ENCODE measurements at regions not wholly inside any gene's neighbourhood (a gene's known extent, or its start where the extent isn't known, plus 50 kb on each side); places are given as distances from the start of the nearest gene placed in this dataset.

DNA sequence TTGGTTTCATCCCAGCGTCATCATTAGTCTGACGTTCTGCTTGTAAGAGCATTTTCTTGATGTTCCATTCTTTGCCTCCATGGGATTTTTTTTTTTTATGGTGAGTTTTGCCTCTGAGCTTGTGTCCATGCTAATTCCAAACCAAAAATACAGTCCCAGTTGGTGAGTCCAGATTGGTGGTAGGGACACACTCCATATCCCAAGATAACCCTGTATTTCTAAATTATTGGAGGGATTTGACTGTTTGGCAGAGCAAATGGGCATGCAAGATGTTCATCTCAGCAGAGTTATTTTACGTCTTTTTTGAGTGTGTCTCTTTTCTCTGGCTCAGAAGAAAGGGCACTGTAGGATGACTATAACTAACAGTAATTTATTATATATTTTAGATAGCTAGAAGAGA is 526.8 kb upstream of the CFAP20DC start:
- DNase-seq (ENCODE audit: insufficient read length) (no peak), FAIRE-seq (no peak)
- no peak for TF ChIP-seq POLR2AphosphoS5 (IDR thresholded peaks at IDR 0.05; ENCODE audit: low read depth, low read length)
- no peak for TF ChIP-seq TAF1 (IDR thresholded peaks at IDR 0.05; ENCODE audit: borderline replicate concordance, low read depth, low read length)
- TF ChIP-seq POLR2A (IDR thresholded peaks at IDR 0.05; ENCODE audit: low read depth, low read length): no peak

DNA sequence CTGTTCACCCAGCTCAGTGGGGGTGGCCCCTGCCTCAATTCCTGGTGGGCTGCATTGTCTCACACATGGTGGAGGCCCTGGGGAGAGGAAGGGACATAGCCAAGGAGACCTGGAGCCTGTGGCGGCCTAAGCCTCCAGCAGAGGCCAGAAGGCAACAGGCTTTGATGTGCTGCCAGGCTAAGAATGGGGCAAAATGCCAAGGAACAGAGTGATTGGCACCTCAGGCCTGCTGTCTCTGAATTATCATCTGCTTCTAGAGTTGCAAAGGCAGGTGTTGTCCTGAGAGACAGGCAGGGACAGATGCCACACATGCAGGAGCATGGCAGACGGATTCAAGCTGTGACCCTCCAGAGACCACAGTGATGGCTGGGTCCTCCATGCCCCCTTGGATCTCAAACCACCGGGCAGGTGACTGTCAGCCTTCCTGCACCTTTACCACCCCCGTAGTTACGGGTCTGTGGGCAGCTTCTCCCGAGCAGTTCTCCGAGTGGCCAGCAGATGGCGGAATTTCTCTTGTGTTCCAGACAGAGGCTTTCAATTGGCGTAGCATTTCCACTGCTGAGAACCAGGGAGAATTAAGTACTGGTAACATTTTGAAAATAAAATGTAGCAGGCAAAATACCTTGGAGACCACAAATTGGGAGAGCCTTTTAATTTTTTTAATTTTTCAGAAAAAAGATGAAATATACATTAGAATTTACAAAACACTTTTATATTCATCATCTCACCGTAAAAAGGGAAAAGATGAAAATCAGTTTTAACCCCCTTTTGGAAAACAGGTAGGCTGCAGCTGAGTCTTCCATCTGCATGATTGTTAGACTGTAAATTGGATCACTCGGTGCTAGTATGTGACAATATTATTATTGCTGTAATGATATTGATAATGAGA is 525.5 kb upstream of the CFAP20DC start:
- DNase-seq (ENCODE audit: insufficient read length) (peak; percentile 60), FAIRE-seq (peak; percentile 90)
- TF ChIP-seq TAF1 (IDR thresholded peaks at IDR 0.05; ENCODE audit: borderline replicate concordance, low read depth, low read length) (no peak), POLR2AphosphoS5 (IDR thresholded peaks at IDR 0.05; ENCODE audit: low read depth, low read length) (no peak), POLR2A (IDR thresholded peaks at IDR 0.05; ENCODE audit: low read depth, low read length) (no peak)

DNA sequence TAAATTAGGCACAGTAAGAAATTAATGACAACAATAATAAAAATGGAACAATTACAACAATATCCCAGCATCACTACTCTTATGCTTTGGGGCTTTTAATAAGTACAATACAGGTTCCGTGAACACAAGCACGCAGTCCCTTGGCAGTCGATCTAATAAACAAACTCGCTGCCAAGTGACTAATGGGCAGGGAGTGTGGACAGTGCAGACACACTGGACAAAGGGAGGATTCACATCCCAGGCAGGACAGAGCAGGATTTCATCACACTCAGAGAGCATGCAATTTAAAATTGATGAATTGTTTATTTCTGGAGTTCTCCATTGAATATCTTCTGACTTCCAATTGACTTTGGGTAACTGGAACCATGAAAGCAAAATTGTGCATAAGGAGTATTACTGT is 524.1 kb upstream of the CFAP20DC start:
- no peak for TF ChIP-seq POLR2A (IDR thresholded peaks at IDR 0.05; ENCODE audit: low read depth, low read length)
- no peak for FAIRE-seq
- no peak for DNase-seq (ENCODE audit: insufficient read length)

DNA sequence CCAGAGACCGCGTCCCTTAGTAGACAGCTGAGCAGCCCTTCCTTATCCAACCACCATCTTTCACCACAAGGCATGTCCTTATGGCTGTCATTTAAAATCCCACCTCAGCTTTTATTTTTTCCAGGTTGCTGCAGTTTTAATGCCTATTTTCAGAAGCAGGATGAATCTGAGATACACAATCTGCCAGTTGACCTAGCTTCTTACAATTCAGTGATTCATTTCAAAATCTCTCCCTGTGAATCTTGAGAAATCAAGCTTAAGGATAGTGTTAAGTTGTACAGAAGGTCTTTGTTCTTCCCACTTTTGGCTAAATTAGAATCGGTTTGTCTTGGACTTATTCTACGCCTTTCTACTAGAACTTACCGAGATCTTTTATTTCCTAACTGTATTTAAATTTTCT is 522.3 kb upstream of the CFAP20DC start:
- DNase-seq (ENCODE audit: insufficient read length) (no peak), FAIRE-seq (no peak)
- TF ChIP-seq POLR2AphosphoS5 (IDR thresholded peaks at IDR 0.05; ENCODE audit: low read depth, low read length) (no peak), POLR2A (IDR thresholded peaks at IDR 0.05; ENCODE audit: low read depth, low read length) (no peak), TAF1 (IDR thresholded peaks at IDR 0.05; ENCODE audit: borderline replicate concordance, low read depth, low read length) (no peak)

DNA sequence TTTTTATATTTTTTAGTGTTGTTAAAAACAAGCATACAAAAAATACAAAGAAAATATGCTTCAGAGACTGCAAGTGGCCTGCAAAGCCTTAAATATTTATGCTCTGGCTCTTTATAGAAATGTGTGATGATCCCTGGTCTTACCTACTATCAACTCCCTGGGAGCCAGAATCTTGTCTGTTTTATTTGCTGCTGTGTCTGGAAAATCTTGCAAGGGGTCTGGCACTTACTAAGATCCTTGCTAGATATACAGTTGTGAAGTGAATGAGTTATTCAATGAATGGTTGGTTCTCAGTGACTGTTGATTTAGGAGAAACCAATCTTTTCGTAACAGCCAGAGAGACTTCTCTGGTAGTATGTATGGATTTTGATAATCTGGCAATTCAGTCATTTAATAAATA is 521.0 kb upstream of the CFAP20DC start:
- DNase-seq (ENCODE audit: insufficient read length): no peak
- TF ChIP-seq POLR2AphosphoS5 (IDR thresholded peaks at IDR 0.05; ENCODE audit: low read depth, low read length): no peak
- TF ChIP-seq POLR2A (IDR thresholded peaks at IDR 0.05; ENCODE audit: low read depth, low read length): no peak
- TF ChIP-seq TAF1 (IDR thresholded peaks at IDR 0.05; ENCODE audit: borderline replicate concordance, low read depth, low read length): no peak
- no peak for FAIRE-seq

DNA sequence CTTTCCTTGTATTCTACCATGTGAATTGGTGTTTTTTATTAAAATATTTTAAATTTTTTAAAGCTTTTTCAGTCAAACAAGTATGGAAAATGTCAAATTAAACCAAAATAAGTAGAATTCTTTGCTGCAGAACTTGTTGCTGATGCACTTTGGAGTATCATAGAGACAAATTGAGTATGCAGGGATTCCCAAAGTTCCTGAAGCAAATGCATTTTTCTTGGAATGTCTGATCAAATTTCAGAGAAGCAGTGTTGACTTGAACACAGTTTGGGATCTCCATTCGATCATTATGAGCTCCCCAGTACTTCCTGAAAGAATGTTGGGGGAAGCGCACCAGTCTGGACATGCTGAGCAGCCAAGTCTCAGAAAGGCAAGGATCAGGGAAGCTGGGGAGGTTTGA is 517.8 kb upstream of the CFAP20DC start:
- TF ChIP-seq POLR2AphosphoS5 (IDR thresholded peaks at IDR 0.05; ENCODE audit: low read depth, low read length): no peak
- no peak for TF ChIP-seq TAF1 (IDR thresholded peaks at IDR 0.05; ENCODE audit: borderline replicate concordance, low read depth, low read length)
- no peak for TF ChIP-seq POLR2A (IDR thresholded peaks at IDR 0.05; ENCODE audit: low read depth, low read length)
- no peak for DNase-seq (ENCODE audit: insufficient read length)

DNA sequence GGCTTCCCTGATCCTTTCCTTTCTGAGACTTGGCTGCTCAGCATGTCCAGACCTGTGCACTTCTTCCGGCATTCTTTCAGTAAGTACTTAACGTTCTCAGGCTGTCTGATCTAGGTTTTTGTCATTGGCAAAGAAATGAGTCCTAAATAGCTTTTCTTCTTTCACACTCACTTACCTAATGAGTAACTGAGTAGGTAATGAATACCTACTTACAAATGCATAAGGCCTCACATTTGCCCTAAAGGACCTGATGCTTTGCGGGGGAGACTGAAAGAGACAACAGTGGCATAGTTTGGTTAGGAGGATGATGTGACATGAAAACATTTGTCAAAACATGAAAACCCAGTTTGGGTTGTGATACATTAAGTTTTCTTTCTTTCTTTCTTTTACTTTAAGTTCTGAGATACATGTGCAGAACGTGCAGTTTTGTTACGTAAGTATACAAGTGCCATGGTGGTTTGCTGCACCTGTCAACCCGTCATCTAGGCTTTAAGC is 516.7 kb upstream of the CFAP20DC start:
- FAIRE-seq (peak; percentile 14), DNase-seq (ENCODE audit: insufficient read length) (peak; percentile 12)

More for the DNA sequence above, 517.8 kb upstream of the CFAP20DC start:
- FAIRE-seq: no peak

DNA sequence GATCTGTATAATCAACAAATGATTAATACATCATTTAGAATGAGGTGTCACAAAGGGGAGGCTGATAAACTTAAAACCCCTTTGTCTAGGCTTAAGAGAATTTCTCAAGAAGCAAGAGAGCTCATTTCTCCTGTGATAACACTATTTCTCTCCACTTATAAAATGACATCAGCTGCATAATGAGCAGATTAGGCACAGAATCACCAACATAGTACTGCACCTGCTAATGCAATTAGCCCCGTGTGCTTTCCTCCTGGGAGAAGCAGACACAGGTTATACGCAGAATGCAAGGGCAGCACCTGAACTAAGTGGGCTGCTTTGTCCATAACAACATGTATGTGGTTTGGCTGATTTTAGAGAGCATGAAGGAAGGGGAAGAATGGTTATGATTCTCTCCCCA is 515.3 kb upstream of the CFAP20DC start:
- FAIRE-seq: no peak
- TF ChIP-seq POLR2A (IDR thresholded peaks at IDR 0.05; ENCODE audit: low read depth, low read length): no peak
- no peak for TF ChIP-seq TAF1 (IDR thresholded peaks at IDR 0.05; ENCODE audit: borderline replicate concordance, low read depth, low read length)
- no peak for TF ChIP-seq POLR2AphosphoS5 (IDR thresholded peaks at IDR 0.05; ENCODE audit: low read depth, low read length)
- no peak for DNase-seq (ENCODE audit: insufficient read length)

More for the DNA sequence above, 516.7 kb upstream of the CFAP20DC start:
- TF ChIP-seq POLR2AphosphoS5 (IDR thresholded peaks at IDR 0.05; ENCODE audit: low read depth, low read length) (no peak), POLR2A (IDR thresholded peaks at IDR 0.05; ENCODE audit: low read depth, low read length) (no peak), TAF1 (IDR thresholded peaks at IDR 0.05; ENCODE audit: borderline replicate concordance, low read depth, low read length) (no peak)

DNA sequence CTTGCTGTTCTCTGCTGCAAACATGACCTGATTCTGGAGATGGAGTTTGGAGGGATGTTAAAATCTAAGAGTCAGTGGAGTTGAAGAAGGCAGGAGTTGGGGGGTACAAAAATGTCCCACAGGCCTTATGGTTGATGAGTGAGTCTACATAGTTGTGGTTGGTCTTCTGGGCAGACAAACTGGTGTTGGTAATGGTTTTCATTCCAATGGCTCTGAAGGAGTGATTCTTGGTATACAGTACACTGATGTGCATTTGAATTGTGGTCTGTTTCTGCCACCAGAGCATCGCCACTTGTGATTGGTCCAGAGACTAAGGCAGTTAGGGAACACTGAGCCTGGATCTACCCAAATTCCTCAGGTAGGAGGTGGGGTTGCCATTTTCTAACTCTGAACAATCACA is 514.1 kb upstream of the CFAP20DC start:
- DNase-seq (ENCODE audit: insufficient read length) (no peak), FAIRE-seq (no peak)
- TF ChIP-seq TAF1 (IDR thresholded peaks at IDR 0.05; ENCODE audit: borderline replicate concordance, low read depth, low read length) (no peak), POLR2AphosphoS5 (IDR thresholded peaks at IDR 0.05; ENCODE audit: low read depth, low read length) (no peak), POLR2A (IDR thresholded peaks at IDR 0.05; ENCODE audit: low read depth, low read length) (no peak)

DNA sequence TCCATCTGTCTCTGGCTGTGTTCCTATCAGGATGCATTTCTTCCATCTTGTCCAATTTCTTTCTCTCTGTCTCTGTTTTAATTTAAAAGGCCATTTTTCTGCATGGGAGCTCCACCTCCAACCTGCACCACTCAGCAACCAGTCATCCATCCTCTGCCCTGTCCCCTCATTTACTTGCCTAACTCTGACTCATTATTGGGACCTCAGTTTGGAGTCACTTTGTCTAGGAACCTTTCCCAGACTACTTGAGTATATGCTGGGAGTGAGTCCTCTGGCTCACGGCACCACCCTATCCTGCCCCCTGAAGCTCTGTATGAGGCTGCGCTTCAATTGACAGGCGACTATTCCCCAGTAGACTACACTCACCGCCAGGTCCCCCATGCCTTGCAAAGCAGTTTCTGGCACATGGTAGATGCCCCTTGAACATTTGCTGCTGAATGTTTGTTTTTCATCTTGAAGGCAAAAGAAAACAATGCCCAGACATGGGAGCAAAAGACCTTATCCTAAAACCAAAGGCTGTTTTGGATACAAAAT is 513.3 kb upstream of the CFAP20DC start:
- no peak for DNase-seq (ENCODE audit: insufficient read length)
- TF ChIP-seq POLR2A (IDR thresholded peaks at IDR 0.05; ENCODE audit: low read depth, low read length): no peak
- no peak for FAIRE-seq

DNA sequence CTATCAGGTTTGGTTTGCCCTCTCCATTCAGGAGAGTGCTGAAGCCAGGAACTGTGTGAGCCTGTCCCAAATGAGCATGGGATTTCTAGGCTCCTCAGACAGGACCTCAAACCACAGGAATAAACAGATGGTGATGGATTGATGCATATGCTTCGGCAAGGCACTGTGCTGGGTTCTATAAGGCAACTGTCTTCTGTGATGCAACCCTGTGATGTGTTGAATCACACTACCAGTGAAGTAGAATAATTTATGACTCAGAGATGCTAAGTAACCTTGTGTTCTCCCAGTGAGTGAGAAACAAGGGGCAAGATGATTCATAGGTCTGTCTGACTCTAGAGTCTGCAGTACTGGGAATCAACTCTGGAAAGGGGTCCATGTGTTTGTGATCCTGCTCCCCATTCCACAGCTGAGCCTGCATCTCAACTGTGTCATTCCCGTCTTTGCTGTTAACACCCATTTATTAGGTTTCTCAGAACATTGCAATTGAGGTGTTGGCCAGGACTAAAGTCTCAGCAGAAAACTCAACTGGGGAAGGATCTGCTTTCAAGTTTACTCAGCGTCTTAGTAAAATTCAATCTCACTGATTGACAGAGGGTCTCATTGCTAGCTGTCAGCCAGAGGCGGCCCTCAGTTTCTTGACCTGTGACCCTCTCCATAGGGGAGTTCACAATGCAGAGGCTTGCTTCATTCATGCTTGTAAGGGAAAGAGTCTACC is 510.1 kb upstream of the CFAP20DC start:
- FAIRE-seq (no peak), DNase-seq (ENCODE audit: insufficient read length) (no peak)

More for the DNA sequence above, 510.1 kb upstream of the CFAP20DC start:
- TF ChIP-seq POLR2AphosphoS5 (IDR thresholded peaks at IDR 0.05; ENCODE audit: low read depth, low read length): no peak
- no peak for TF ChIP-seq TAF1 (IDR thresholded peaks at IDR 0.05; ENCODE audit: borderline replicate concordance, low read depth, low read length)
- TF ChIP-seq POLR2A (IDR thresholded peaks at IDR 0.05; ENCODE audit: low read depth, low read length): no peak

All from GM12892 (cell line).